ENCODE measurements at regions not wholly inside any gene's neighbourhood (a gene's known extent, or its start where the extent isn't known, plus 50 kb on each side); places are given as distances from the start of the nearest gene placed in this dataset.
"Not testable (repeated sequence)": the region's sequence is repeated elsewhere in the genome, so short reads cannot be mapped to it uniquely, and the experiment has no call there.

GRCh38 chr7:142467056-142467655 lies 209.3 kb upstream of the PRSS58 start:
- H3K27me3 Mint-ChIP-seq; H3K36me3 Mint-ChIP-seq; DNase-seq; H3K27ac Mint-ChIP-seq; H3K9me3 Mint-ChIP-seq; ATAC-seq (ENCODE audit: low read depth); H3K4me3 Mint-ChIP-seq: not testable (repeated sequence)
- H3K4me1 Mint-ChIP-seq, result peaks cover 46% of the 10 kb centered on the region
- POLR2A ChIA-PET, result interaction anchor here (1.8 kb wide), 1 partner anchor 331 kb away, joined by 4 read pairs; no protein-coding TSS in a partner anchor

GRCh38 chr7:142463401-142463850 lies 205.6 kb upstream of the PRSS58 start:
- Mint-ChIP-seq H3K9me3 (no peaks in the 10 kb centered on the region), H3K4me3 (peak overlapping the region; percentile 79), H3K27ac (peak overlapping the region; percentile 93), H3K36me3 (peaks cover 4% of the 10 kb centered on the region), H3K4me1 (peaks cover 37% of the 10 kb centered on the region), H3K27me3 (no peaks in the 10 kb centered on the region)
- ATAC-seq (ENCODE audit: low read depth) (peak; percentile 75), DNase-seq (no peak)
- POLR2A ChIA-PET, result interaction anchor here (0.5 to 2.0 kb wide), 4 partner anchors 10 to 321 kb away, joined by 4 to 11 read pairs (median 6); no protein-coding TSS in a partner anchor

- DNase-seq, result no peak
- Mint-ChIP-seq H3K4me3 (no peak overlapping the region), H3K27me3 (no peaks in the 10 kb centered on the region), H3K4me1 (peaks cover 36% of the 10 kb centered on the region), H3K36me3 (peaks cover 4% of the 10 kb centered on the region), H3K9me3 (no peaks in the 10 kb centered on the region), H3K27ac (no peak overlapping the region)
- ATAC-seq (ENCODE audit: low read depth), result no peak
- POLR2A ChIA-PET, result no interaction called here
Measured at GRCh38 chr7:142461437-142461836, 203.6 kb upstream of the PRSS58 start.

- POLR2A ChIA-PET, result no interaction called here
- ATAC-seq (ENCODE audit: low read depth) (no peak), DNase-seq (no peak)
- no peak overlapping the region for H3K27ac Mint-ChIP-seq
- H3K36me3 Mint-ChIP-seq, result peaks cover 4% of the 10 kb centered on the region
- no peak overlapping the region for H3K4me3 Mint-ChIP-seq
- H3K9me3 Mint-ChIP-seq, result no peaks in the 10 kb centered on the region
- peaks cover 38% of the 10 kb centered on the region for H3K4me1 Mint-ChIP-seq
- no peaks in the 10 kb centered on the region for H3K27me3 Mint-ChIP-seq
Measured at GRCh38 chr7:142460402-142461117, 202.7 kb upstream of the PRSS58 start.

- no peak for DNase-seq
- peaks cover 42% of the 10 kb centered on the region for H3K4me1 Mint-ChIP-seq
- H3K36me3 Mint-ChIP-seq, result peaks cover 4% of the 10 kb centered on the region
- H3K27ac Mint-ChIP-seq, result no peak overlapping the region
- no peak overlapping the region for H3K4me3 Mint-ChIP-seq
- no peaks in the 10 kb centered on the region for H3K9me3 Mint-ChIP-seq
- POLR2A ChIA-PET, result no interaction called here
- ATAC-seq (ENCODE audit: low read depth), result no peak
- H3K27me3 Mint-ChIP-seq, result no peaks in the 10 kb centered on the region
Measured at GRCh38 chr7:142459551-142459963, 201.7 kb upstream of the PRSS58 start.

GRCh38 chr7:142457146-142457703 lies 199.4 kb upstream of the PRSS58 start:
- POLR2A ChIA-PET, result no interaction called here
- H3K9me3 Mint-ChIP-seq, result no peaks in the 10 kb centered on the region
- peaks cover 24% of the 10 kb centered on the region for H3K4me1 Mint-ChIP-seq
- DNase-seq (no peak), ATAC-seq (ENCODE audit: low read depth) (no peak)
- H3K4me3 Mint-ChIP-seq, result no peak overlapping the region
- H3K27me3 Mint-ChIP-seq, result no peaks in the 10 kb centered on the region
- no peak overlapping the region for H3K27ac Mint-ChIP-seq
- H3K36me3 Mint-ChIP-seq, result no peaks in the 10 kb centered on the region

GRCh38 chr7:142455392-142455791 lies 197.5 kb upstream of the PRSS58 start:
- Mint-ChIP-seq H3K4me1 (peaks cover 28% of the 10 kb centered on the region), H3K27me3 (no peaks in the 10 kb centered on the region), H3K4me3 (peak overlapping the region; percentile 63), H3K9me3 (no peaks in the 10 kb centered on the region), H3K27ac (peak overlapping the region; percentile 78), H3K36me3 (no peaks in the 10 kb centered on the region)
- ATAC-seq (ENCODE audit: low read depth) (no peak), DNase-seq (no peak)
- POLR2A ChIA-PET, result no interaction called here

GRCh38 chr7:142454862-142455261 lies 197.0 kb upstream of the PRSS58 start:
- H3K4me1 Mint-ChIP-seq, result peaks cover 28% of the 10 kb centered on the region
- POLR2A ChIA-PET, result no interaction called here

GRCh38 chr7:142452791-142453190 lies 194.9 kb upstream of the PRSS58 start:
- Mint-ChIP-seq H3K27ac (no peak overlapping the region), H3K9me3 (no peaks in the 10 kb centered on the region)
- no peak for ATAC-seq (ENCODE audit: low read depth)

More at GRCh38 chr7:142454862-142455261, 197.0 kb upstream of the PRSS58 start:
- Mint-ChIP-seq H3K4me3 (peak overlapping the region; percentile 63), H3K9me3 (no peaks in the 10 kb centered on the region), H3K36me3 (no peaks in the 10 kb centered on the region), H3K27me3 (peaks cover 3% of the 10 kb centered on the region), H3K27ac (peak overlapping the region; percentile 78)
- DNase-seq (no peak), ATAC-seq (ENCODE audit: low read depth) (peak; percentile 75)

GRCh38 chr7:142451817-142452216 lies 194.0 kb upstream of the PRSS58 start:
- Mint-ChIP-seq H3K27ac (no peak overlapping the region), H3K4me3 (no peak overlapping the region)

More at GRCh38 chr7:142452791-142453190, 194.9 kb upstream of the PRSS58 start:
- H3K4me3 Mint-ChIP-seq, result no peak overlapping the region
- peaks cover 14% of the 10 kb centered on the region for H3K4me1 Mint-ChIP-seq
- POLR2A ChIA-PET, result no interaction called here
- peaks cover 7% of the 10 kb centered on the region for H3K27me3 Mint-ChIP-seq
- no peaks in the 10 kb centered on the region for H3K36me3 Mint-ChIP-seq
- no peak for DNase-seq

GRCh38 chr7:142451296-142451695 lies 193.4 kb upstream of the PRSS58 start:
- peaks cover 14% of the 10 kb centered on the region for H3K4me1 Mint-ChIP-seq
- no peaks in the 10 kb centered on the region for H3K9me3 Mint-ChIP-seq
- H3K27me3 Mint-ChIP-seq, result peaks cover 7% of the 10 kb centered on the region
- H3K4me3 Mint-ChIP-seq, result peak overlapping the region; percentile 47
- no peak for ATAC-seq (ENCODE audit: low read depth)
- POLR2A ChIA-PET, result interaction anchor here (1.6 to 1.7 kb wide), 2 partner anchors 338 to 340 kb away, joined by 4 to 6 read pairs; no protein-coding TSS in a partner anchor
- H3K36me3 Mint-ChIP-seq, result no peaks in the 10 kb centered on the region
- no peak overlapping the region for H3K27ac Mint-ChIP-seq
- DNase-seq, result no peak

More at GRCh38 chr7:142451817-142452216, 194.0 kb upstream of the PRSS58 start:
- H3K36me3 Mint-ChIP-seq, result no peaks in the 10 kb centered on the region
- H3K9me3 Mint-ChIP-seq, result no peaks in the 10 kb centered on the region
- H3K4me1 Mint-ChIP-seq, result peaks cover 14% of the 10 kb centered on the region
- POLR2A ChIA-PET, result no interaction called here
- DNase-seq (no peak), ATAC-seq (ENCODE audit: low read depth) (no peak)
- peaks cover 7% of the 10 kb centered on the region for H3K27me3 Mint-ChIP-seq

GRCh38 chr7:142450695-142451094 lies 192.8 kb upstream of the PRSS58 start:
- Mint-ChIP-seq H3K27ac (no peak overlapping the region), H3K27me3 (peaks cover 7% of the 10 kb centered on the region), H3K4me3 (peak overlapping the region; percentile 47), H3K36me3 (no peaks in the 10 kb centered on the region), H3K4me1 (peaks cover 14% of the 10 kb centered on the region), H3K9me3 (no peaks in the 10 kb centered on the region)
- DNase-seq (no peak), ATAC-seq (ENCODE audit: low read depth) (peak; percentile 12)
- POLR2A ChIA-PET, result interaction anchor here (1.0 to 1.7 kb wide), 3 partner anchors 339 to 347 kb away, joined by 4 to 6 read pairs (median 4); no protein-coding TSS in a partner anchor

GRCh38 chr7:142450206-142450605 lies 192.3 kb upstream of the PRSS58 start:
- no peak for DNase-seq
- ATAC-seq (ENCODE audit: low read depth), result no peak
- Mint-ChIP-seq H3K27me3 (peaks cover 7% of the 10 kb centered on the region), H3K27ac (peak overlapping the region; percentile 58), H3K4me3 (peak overlapping the region; percentile 35), H3K36me3 (no peaks in the 10 kb centered on the region), H3K4me1 (peaks cover 13% of the 10 kb centered on the region), H3K9me3 (no peaks in the 10 kb centered on the region)
- POLR2A ChIA-PET, result interaction anchor here (1.0 to 1.7 kb wide), 3 partner anchors 339 to 348 kb away, joined by 4 to 6 read pairs (median 4); no protein-coding TSS in a partner anchor
